IPS-18c (cell line): ENCODE measurements at regions not wholly inside any gene's neighbourhood (a gene's known extent, or its start where the extent isn't known, plus 50 kb on each side); places are given as distances from the start of the nearest gene placed in this dataset.
"Not testable (repeated sequence)": the region's sequence is repeated elsewhere in the genome, so short reads cannot be mapped to it uniquely, and the experiment has no call there.

Experiments used
- H3K4me3 ChIP-seq: 2 replicates; pipeline ENCODE4 v1.7.0; 2013; ENCODE audit warnings: low read depth, mild to moderate bottlenecking, low read length, moderate library complexity; ENCODE audit not compliant: insufficient read depth
- H3K9me3 ChIP-seq: one replicate; pipeline ENCODE4 v1.6.1; 2013; ENCODE audit warnings: mild to moderate bottlenecking, low read length, moderate library complexity; ENCODE audit not compliant: control insufficient read depth, insufficient read depth

DNA sequence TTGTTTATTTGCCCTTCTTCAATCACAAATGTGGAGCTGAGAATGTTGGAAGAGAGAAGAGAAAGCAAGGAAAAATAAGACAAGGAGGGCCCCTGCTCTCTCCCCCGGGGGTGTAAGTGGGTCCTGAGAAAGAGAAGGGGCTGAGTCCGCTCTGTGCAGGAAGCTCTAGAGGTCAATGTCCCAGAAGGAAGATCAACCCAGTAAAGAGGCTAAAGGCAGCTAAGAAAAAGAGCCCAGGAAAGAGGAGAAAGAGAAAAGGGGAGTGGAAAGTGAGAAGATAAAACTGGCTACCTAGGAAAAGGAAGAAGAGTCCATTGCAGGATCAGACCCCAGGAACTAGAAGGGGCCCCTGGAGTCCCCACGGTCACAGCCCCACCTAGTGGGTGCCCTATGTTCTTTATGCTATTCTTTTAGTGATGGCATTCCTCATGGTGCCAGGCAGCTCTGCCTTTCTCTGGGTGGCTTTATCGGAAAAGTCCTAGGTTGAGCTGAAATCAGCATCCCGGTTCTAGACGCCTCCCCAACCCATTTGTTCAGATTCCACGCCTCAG is 583.4 kb downstream of the ACTL7B start:
- Histone ChIP-seq H3K4me3 (no peak overlapping the region), H3K9me3 (peaks cover 2% of the 10 kb centered on the region)

DNA sequence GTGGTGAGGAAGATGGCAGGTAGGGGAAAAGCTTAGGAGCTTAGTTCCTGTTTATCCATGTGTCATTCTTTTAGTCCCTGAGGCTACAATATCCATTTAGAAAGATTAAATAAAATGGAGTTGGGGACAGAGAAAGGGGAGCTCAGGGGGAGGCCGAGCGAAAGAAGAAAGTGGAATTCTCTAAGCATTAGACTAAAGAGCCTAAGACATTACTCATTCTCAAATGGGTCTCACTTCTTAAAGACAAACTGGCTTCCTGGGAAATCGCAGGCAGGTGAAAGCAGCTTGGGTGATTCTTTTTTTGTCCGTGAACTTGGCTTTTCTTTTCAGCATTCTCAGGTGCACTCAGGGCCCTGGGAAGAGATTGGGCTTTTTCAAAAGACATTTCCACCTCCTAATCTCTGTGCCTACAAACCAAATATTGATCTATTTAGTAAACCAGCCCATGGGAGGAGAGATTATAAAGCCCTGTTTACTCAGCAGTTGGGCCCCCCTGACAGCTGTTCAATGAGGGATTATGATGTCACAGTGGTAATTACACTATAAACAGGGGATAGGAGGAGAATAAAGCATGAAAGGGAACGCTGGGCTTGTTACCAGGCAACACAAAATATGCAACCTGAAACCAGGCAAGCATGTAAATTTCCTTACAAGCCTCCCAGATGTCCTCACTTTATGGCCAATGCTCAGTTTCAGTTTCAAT is 584.0 kb downstream of the ACTL7B start:
- Histone ChIP-seq H3K4me3 (no peak overlapping the region), H3K9me3 (peaks cover 2% of the 10 kb centered on the region)

DNA sequence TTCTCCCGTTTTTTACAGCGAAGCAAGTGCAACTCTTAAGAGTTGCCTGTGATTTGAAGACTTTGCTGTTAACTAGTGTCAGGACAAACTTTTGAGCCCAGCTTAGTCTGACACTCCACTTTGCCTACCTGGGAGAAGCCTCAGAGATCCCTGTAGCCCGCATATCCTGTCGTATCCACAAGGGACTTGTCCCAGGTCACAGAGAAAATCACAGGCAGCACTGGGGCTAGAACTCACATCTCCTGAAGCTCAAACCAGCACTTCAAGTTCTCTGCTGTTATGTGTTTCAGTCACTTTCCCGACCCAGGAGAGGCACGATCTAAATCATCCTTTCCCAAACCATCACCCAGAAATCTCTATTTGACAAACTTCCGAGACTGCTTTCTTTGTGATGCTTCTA is 584.5 kb downstream of the ACTL7B start:
- H3K9me3 ChIP-seq = peaks cover 2% of the 10 kb centered on the region
- no peak overlapping the region for H3K4me3 ChIP-seq

DNA sequence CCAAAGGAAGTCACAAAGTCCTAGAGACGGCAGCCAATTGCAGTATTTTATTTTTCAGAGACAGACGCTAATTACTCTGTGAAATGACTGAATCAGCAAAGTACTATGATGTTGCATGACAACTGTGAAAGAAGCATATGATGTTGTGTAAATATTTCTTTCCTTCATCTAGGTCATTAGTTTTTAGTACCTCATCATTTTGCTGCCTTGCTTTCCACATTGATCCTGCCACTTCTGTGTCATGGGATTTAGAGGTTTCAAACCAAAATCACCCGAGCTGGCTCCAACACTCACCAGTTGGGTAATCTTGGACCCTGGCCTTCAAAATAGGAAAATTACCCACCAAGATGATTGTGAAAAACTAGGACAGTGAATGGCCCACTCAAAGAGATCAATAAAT is 585.2 kb downstream of the ACTL7B start:
- Histone ChIP-seq H3K9me3 (peaks cover 2% of the 10 kb centered on the region), H3K4me3 (no peak overlapping the region)

DNA sequence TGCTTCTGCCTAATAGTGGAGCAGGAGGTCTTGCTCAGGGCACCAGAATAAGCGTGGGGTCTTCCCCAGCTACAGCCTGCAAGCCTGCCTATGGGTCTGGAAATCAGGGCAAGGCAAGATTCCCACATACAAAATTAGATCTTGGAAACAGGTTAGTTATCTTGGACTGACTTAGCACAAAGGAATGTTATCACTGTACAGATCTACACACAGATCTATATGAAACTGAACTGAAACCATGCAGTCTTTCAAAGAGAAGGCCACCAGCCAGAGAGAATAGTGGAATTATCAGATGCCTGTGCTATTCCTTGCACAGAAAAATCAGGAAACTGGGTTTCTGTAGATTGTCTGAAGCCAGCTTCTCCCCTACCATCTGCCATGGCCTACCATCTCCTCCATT is 585.7 kb downstream of the ACTL7B start:
- Histone ChIP-seq H3K4me3 (no peak overlapping the region), H3K9me3 (peaks cover 2% of the 10 kb centered on the region)

DNA sequence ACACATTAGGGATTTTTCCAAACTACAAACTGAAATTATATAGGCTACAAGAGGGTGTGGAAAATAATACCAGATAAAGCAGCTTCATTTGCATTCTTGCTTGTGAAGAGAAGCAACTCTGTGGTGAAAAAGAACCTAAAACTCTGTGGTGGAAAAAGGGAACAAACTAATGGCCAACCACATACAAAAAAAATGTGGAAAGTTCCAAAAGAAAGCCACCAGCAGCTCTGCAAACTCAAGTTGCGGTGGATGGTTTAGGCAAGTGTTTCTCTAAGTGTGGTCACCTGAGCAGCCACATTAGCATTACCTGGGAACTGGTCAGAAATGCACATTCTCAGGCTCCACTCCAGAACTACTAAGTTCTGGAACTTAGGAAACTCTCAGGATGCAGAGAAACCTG is 586.4 kb downstream of the ACTL7B start:
- Histone ChIP-seq H3K4me3 (no peak overlapping the region), H3K9me3 (peaks cover 2% of the 10 kb centered on the region)

DNA sequence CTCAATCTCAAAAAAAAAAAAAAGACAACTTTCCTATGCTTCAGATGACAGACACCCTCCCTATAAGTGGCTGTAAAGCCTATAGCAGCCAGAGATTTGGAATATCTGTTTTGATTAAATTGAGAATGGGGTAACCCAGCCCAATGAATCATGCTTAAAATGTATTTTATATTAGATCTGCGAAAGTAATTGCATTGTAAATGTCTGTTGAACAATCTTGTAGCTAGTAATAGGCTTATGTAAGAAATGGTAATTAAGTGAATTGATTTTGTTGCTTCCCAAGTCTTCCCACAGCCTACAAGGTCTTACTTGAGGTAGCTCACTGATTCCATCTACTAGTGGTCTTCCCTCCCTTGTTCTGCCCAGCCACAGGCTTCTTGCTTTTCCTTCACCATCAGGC is 590.7 kb downstream of the ACTL7B start:
- H3K9me3 ChIP-seq = no peaks in the 10 kb centered on the region
- H3K4me3 ChIP-seq = no peak overlapping the region

DNA sequence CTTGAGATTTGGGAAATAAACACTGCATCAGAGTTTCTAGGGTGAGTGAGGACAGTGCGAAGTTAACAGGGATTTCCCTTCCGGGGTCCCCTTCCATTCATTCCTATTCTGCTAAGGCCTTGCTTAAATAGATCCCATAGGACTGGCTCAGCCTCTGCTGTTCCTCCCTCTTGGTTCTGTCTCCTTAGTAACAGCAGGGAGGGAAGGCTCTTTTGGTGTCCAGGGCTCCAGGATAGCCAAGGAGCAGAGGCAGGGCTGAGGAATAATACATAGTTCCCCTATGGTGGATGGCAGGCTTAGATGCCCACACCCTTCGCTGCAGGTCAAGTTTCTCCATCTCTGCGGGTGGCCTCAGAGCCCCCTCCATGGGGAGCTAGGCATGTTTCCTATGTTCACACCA is 591.7 kb downstream of the ACTL7B start:
- no peaks in the 10 kb centered on the region for H3K9me3 ChIP-seq

DNA sequence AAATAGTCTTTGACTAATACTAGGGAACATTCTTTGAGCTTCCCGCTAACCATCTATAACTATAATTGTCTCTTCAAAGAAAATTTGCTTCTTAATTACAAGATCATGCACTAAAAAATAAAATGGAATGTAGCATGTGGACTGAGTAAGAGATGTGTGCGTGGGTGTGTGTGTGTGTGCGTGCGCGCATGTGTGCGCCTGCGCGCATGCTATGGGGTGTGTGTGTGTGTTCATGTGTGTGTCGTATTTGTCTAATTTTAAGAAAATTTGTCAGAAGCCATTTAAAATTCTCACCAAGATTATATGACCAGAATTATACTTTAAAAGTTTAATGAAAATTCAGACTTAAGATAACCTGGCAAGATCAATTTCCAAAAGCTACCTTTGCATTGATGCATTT is 593.0 kb downstream of the ACTL7B start:
- no peaks in the 10 kb centered on the region for H3K9me3 ChIP-seq
- H3K4me3 ChIP-seq = no peak overlapping the region

More for the DNA sequence above, 591.7 kb downstream of the ACTL7B start:
- no peak overlapping the region for H3K4me3 ChIP-seq

DNA sequence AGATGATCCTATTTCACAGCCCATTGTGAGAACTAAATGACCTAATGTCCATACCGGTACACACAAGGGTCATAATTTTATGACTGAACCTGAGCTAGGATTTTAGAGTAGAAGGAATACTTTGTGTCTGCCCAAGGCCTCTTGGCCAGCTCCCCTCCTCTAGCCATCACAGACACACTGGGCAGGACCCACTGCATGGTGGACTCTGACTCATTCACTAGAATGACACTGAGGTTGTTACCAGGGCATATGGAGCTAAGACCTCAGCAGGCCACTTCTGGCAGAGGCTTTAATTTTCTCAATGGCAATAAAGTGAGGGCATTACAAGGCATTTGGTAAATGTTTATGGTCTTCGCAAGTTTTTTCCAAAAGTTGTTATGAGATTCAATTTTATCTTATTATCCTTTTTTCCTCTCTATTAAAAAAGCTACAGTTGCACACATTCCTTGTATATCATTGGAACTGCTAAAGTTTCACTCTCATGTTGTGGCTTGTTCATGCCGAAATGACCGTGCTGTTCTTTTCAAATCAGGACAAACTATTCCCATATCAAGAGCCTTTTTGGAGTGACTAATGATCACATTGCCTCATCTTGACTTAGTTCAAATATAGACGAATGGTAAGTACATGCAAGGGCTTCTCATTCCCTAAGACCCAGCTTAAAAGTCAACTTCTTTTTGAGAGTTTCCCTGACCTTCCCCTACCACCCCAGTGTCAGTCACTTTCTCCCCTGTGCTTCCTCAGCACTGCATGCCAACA is 595.7 kb downstream of the ACTL7B start:
- Histone ChIP-seq H3K4me3 (no peak overlapping the region), H3K9me3 (no peaks in the 10 kb centered on the region)

DNA sequence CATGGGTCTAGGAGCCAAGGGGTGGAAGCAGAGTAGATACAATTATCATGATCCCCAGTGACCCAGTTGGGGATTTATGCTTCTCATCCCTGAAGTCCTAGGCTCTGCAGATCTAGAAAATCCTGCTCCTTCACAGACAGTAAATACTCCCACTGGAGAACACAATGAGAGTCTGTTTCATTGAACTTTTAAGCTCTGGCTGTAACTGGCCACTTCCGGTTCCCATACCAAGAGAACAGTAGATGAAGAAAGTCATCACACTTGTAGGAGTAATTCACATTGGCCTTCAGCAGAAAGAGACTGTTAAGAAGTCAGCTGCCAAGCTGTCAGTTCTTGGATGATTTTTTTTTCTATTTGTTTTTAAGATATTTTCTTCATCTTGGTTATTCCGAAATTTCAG is 597.1 kb downstream of the ACTL7B start:
- H3K4me3 ChIP-seq = no peak overlapping the region
- H3K9me3 ChIP-seq = no peaks in the 10 kb centered on the region

DNA sequence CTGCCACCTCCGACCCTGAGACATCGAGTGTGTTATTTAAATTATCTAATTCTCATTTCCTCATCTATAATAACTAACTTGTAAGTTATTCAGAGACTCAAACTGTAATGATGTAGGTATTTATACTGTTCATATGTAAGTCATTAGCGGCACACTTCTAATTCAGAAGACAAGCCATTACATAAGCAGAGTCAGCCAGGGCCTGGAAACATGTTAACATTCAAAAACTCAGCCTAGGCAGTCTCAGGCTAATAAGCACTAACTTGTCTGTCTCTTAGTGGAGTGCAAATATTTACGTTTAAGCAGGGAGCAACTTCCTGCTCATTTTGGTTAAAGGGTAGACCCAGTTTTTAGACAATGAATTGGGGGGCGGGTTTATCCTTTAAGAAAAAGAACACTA is 598.4 kb downstream of the ACTL7B start:
- no peak overlapping the region for H3K4me3 ChIP-seq
- no peaks in the 10 kb centered on the region for H3K9me3 ChIP-seq

DNA sequence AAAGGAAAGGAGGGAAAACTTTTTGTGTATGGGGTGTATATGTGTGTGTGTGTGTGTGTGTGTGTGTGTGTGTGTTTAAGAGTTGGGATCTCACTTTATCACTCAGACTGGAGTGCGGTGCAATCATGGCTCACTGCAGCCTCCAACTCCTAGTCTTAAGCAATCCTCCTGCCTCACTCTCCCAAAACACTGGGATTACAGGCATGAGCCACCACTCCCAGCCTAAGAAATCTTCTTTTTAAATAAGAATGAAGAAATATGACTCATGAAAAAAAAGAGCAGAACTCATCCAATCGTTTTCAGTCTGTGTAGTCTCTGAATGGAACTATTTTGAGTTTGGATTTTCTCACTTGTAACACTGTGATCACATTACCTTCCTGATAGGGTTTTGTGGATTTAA is 601.5 kb downstream of the ACTL7B start:
- no peaks in the 10 kb centered on the region for H3K9me3 ChIP-seq

DNA sequence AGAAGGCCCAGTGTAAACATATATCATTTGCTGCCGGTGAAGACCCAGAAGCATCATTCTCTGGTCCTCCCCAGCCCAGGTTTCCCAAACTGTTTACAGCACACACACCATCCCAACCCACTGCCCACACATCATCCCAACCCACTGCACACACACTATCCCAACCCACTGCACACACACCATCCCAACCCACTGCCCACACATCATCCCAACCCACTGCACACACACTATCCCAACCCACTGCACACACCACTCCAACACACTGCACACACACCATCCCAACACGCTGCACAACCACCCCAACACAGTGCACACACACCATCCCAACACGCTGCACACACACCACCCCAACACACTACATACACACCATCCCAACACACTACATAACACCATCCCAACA is 608.4 kb downstream of the ACTL7B start:
- not testable (repeated sequence) for H3K4me3 ChIP-seq

More for the DNA sequence above, 601.5 kb downstream of the ACTL7B start:
- H3K4me3 ChIP-seq = no peak overlapping the region

DNA sequence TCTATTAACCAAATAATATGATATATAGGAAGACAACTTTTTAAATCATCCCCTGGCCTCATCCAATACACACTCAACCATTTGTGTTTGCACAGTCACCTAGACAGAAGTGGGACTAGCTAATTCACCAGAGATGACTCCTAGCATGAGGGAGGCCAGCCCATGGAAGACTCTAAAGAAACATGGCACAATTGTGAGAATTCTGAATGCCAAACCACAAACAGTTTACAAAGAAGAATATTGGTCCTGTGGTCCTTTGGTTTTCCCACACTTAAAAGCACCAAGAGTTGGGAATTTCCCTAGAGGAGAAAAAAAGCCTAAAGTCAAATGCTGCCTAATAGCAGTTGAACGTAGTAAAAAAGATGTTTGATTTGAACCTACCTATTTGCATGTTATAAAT is 609.9 kb downstream of the ACTL7B start:
- no peak overlapping the region for H3K4me3 ChIP-seq
- H3K9me3 ChIP-seq = no peaks in the 10 kb centered on the region

More for the DNA sequence above, 608.4 kb downstream of the ACTL7B start:
- not testable (repeated sequence) for H3K9me3 ChIP-seq

DNA sequence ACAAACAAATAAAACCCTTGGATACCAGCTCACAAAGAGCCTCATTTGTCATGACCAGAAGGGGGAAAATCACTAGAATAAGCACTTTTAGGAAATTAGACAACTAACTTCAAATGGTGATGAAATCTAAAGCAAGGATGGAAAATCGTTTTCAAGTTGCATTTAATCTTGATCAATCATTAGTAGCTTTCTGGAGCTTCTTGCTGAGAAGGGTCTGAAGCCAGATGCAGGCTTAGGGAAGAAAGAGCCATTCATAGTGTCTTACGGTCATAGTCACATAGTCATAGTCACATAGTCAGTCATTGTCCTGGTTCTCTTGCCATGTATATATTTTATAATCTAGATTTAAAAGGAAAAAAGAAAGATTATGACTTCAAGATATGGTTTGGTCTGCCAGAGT is 610.5 kb downstream of the ACTL7B start:
- Histone ChIP-seq H3K4me3 (no peak overlapping the region), H3K9me3 (no peaks in the 10 kb centered on the region)

DNA sequence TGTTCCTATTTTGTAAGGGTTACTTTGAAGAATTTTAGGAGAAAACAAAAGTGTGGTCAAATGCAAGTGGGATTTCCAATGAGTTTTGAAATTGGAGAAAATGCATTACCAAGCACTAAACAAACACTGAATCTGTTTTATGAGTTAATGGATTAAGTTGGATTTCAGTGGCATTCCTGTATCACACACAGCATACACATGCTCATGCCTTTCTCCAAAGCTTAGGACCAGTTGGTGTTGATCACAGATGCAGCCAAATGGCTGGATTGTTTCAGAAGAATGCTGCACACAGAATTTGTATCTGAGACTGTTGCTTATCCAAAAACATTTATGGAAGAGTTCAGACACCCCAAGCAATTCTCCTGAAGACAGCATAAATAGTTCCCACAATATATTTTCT is 611.1 kb downstream of the ACTL7B start:
- H3K9me3 ChIP-seq = no peaks in the 10 kb centered on the region
- no peak overlapping the region for H3K4me3 ChIP-seq

DNA sequence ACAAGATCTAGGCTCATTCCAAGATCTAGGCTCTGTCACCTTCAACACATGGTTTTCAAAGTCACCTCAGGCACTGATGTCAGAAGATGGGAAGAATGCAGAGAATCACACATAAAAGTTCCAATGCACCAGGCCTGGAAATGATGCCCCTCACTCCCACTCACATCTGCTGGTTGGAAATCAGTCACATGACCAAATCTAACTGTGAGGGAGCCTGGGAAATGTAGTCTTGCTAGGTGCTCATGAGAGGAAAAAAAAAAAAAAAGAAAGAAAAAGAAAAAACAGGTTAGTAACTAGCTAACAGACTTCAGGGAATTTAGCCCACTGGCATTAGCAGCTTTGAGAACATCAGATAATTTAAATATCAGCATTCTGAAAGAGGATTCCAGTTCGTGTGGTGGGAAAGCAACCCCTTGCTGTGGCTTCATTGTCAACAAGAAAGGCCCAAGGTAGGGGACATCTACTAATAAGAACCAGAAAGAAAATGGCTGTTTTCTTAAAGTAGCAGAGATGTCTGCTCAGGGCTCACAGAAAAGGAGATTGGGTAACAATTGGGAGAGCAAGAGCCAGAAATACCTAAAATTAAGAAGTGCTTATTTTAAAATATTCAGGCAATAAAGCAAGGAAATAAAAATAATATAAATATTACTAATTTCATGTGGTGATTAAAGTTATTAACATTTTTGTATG is 614.3 kb downstream of the ACTL7B start:
- no peaks in the 10 kb centered on the region for H3K9me3 ChIP-seq
- H3K4me3 ChIP-seq = no peak overlapping the region
